Medulla oblongata (tissue), 1 donor: ENCODE measurements at regions not wholly inside any gene's neighbourhood (a gene's known extent, or its start where the extent isn't known, plus 50 kb on each side); places are given as distances from the start of the nearest gene placed in this dataset.
"Not testable (repeated sequence)": the region's sequence is repeated elsewhere in the genome, so short reads cannot be mapped to it uniquely, and the experiment has no call there.

Source experiments
- DNase-seq: peaks from one replicate; pipeline ENCODE4 v3.0.0-alpha.2; 2015; ENCODE audit errors: extremely low spot score

DNA sequence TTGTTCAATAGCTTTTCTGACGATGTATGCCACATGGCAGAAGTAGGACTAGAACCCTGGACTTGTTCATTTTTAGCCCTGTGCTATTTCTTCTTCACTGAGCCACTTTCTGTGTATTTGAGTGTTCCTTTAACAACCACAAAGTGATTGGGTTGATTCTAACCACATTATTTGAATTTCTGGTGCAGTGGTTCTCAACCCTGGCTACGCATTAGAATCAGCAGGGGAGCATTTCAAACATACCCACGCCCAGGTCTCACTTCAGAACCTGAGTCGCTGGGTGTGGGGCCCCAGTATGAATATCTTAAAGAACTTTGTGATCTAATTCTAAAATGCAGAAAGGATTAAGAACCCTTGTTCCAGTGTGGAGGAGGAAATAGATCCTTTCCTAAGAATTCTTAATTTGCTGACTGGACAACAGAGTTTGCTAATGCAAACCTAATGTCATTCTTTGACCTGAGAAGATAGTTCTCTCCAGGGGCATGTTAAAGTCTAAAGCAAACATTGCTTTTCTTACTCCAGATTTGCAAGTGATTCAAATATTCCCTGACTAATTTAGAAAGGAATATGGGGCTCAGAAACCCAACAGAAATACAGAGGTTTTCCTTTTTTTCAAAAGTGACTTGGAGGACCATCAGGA, 75.4 kb upstream of the GDNF start:
- DNase-seq, result no peak

DNA sequence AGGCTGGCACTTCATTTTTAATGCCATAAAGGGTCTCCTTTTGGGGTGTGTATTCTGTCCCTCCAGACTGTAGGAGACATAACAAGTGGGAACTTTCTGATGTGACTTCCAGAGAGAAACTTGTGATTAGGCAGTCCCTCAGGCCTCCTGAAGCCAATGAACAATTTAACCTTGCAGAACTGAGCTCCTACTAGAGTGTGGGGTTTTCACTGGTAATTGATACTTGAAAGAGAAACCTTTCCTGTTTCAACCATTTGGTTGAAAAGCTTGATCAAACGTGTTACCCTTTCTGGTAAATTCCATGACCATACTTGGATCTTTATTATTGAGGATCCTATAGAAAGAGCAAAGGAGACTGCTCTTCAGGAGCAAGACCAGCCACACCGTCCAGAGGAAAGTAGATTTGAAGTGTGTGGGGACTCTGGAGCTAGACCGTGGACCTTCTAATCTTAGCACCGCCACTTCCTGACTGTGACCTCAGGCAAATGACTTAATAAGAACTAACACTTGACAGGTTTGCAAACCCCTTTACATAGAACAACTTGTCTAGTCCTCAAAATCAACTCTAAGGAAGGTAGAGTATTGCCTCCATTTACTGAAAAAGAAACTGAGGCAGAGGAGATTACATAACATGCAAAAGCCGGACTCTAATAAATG, 69.9 kb upstream of the GDNF start:
- not testable (repeated sequence) for DNase-seq

DNA sequence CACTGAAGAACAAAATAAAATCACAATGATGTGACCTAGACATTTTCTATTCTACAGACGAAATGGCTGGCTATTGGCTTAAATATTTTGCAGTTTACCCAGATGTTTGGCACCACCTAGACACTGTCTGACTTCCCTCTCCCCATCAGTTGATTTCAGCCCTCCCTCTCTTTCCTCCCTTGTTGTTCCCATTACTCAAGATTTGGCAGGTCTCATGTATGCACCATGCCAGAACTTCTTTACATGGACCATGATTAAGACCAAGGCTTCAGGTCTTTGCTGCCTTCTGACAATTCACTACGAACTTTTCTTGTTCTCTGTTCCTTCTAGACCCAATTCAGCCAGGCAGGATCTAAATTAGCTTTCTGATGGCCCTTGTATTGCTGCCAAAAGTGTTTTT, 66.6 kb upstream of the GDNF start:
- no peak for DNase-seq

DNA sequence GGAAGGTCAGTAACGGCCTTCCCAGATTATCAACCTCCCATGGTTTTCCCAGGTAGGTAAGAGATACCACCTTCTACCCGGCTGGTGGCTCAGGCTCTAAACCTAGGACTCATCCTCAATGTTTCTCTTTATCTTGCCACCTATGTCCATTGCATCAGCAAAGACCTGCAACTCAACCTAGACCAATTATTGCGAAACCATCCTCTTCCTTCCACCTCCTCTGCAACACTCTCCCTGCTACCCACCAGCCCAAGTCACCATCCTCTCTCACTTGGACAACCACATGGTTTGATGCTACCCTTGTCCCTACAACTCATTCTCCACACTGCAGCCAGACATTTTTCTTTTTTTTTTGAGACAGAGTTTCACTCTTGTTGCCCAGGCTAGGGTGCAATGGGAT, 65.4 kb upstream of the GDNF start:
- no peak for DNase-seq

DNA sequence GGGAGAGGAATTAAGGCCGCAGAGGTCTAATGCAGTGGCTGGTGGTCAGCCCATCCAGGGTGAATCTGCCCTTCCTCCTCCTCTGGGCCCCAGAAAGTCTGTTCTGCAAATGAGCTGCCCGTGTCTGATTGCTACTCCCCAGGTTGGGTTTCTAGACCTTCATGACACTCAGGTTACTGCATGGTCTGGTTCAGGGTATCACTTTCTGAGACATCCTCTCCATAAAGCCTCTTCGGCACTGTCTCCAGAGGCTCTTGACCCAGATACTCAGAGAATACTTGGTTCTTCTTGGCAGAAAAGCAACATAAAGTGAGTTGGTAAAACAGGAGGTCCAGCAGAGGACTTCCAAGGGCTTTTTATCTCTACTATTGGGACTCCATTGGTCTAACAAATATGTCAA, 62.5 kb upstream of the GDNF start:
- no peak for DNase-seq

DNA sequence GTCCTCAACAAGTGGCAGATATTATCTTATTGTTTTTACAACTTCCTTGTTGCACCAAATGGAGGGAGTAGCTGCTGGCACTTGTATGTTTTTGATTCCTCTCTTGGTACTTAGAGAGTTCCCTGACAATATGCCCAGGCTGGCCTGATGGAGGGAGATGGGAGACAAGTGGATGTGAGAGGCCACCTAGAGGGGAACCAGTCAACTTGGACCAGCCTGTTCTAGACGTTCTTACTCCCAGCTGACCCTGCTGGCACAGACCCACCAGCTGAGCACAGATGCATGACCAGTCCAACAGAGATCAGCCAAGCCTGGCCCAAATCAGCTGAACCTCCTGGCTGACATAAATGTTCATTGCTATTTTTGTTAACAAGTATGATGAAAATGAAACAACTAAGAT, 60.9 kb upstream of the GDNF start:
- DNase-seq, result peak; percentile 7

DNA sequence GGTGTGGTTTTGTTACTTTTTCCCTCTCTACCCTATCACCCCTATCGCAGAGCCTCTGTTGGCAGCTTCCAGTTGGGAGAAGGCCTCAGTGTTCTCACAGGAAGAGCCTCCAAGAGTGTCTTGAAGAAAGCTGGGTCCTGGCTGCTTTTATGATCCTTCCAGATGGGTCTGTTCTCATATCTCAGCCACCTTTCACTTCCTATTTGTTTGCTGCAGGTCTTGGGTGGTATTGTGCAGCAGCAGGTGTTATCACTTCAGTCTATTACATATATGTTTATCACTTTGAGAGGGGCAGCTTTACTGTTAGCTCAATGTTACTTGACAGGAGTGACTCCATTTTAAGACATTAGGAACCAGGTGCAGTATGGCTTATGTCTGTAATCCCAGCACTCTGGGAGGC, 59.2 kb upstream of the GDNF start:
- DNase-seq, result no peak

DNA sequence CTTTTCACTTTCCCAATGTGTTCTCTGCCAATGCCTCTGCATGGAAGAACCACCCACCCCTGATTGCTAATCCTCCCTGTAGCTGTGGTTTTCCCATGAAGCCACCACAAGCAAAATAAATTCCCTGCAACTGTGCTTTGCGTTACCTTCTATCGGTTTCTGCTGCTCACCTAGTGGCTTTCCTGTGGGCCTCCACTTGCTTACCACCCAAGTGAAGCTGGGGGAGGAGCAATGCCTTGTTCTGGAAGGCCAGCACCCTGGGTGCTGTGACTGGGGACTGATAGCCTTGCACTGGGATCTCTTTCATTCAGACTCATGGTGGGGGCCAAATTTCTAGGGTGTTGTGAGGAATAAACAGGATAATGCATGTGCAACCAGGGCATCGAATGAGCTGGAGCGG, 56.3 kb upstream of the GDNF start:
- DNase-seq, result no peak

DNA sequence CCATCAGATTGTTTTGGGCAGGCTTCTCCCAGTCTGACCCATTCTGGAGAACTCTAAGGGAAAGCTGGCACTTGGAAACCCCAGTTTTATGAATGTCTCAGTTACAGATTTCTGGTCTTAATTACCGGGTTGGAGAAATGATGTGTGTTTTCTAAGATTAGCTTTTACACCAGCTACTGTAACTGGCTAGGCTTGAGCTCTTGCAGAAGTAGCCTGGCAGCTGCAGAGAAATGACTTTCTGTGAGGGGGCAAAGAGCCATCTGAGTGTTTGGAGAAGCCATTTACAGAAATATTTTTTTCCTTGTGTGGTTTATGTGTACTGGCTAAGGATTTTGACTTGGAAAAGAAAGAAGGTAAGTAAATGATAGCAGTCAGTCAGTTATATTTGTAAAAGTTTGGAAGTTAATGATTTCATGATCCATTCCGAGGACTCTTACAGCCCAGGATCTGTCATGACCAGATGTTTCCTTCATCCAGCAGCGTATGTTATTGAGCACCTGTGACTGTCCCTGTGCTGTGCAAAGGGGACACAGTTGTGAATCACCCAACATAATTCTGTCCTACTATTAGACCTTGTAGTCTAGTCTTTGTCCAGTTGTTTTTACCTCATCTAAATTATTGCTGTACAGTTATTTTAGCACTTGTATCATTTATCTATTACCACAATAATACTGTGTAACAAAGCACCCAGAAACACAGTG, 53.7 kb upstream of the GDNF start:
- DNase-seq, result no peak

DNA sequence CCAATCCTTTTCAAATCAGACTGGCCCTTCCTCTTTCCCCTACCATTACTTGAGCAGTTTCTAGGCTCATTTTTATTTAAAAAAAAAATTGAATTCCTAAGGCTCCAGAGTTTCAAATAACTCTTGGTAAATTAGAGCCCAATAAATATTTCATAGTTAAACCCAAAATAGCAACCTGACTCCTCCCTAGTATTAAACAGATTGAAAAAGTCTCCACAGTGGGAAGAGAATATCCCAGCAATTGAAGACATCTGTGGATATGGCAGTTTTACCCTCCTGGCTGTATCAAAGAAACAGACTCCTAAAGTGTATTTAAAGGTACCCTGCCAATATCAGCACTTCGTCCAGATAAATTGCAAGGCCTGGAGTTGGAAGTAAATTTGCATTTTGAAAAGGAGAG, 52.7 kb upstream of the GDNF start:
- no peak for DNase-seq

DNA sequence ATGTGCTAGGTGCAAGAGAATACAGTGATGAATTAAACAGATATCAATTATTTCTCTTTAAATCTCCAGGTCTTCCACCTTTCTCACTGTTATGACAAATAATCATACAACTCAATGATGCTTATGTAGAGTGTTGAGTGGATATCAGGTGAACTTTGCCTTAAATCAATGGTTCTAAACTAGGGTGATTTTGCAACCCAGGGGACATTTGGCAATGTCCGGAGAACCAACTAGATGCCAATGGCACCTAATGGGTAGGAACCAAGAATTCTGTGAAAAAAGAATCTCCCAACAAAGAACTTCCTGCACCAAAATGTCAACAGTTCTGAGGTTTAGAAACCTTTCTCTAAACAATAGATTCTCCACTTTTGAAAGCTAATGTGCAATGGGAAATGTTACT, 52.0 kb upstream of the GDNF start:
- no peak for DNase-seq

DNA sequence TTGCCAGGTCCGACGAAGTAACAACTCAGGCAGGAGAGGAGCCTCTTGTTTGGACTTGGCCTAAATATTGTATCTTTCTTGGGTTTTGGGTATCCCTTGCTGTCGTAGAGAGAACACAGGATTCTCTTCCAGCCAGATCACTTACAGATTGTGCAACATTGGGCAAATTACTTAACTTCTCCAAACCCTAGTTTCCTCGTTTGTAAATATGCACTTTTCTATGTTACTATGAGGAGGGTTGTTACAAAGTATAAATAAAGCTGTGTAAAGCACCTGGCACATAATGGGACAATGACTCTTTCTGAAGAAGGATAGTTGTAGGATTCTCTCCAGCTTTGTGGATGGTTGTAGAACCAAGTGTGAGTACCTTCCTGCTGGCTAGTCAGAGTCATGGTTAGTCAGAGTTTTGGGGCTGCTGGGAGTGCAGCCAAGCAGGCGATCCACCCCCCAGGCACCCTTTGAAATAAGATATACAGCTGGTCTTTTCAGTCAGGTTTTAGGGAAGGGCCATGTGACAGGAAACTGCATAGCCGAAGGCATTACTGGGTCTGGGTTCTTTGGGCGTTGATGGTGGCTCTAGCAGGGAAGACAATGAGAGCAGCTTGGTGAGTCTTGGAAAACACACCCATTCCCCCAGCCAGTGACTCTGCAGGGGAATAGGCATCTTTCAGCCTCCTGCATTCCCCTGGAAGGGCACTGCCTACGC, 49.9 kb upstream of the GDNF start:
- DNase-seq, result no peak
